GM23338 (cell line): ENCODE measurements at regions not wholly inside any gene's neighbourhood (a gene's known extent, or its start where the extent isn't known, plus 50 kb on each side); places are given as distances from the start of the nearest gene placed in this dataset.

Experiments used
- CREB1 ChIP-seq: fragments of 250-450 bp; sonication (Bioruptor Pico); IDR thresholded peaks from 2 replicates; pipeline ENCODE4 v1.5.0; 2020; ENCODE audit warnings: low read depth, mild to moderate bottlenecking, moderate library complexity
- EZH2 ChIP-seq: fragments of 200-600 bp; sonication (generic); IDR thresholded peaks from one replicate; pipeline ENCODE4 v1.8.0; 2017; ENCODE audit warnings: antibody characterized with exemption, mild to moderate bottlenecking, low read depth; ENCODE audit not compliant: unreplicated experiment
- EZH2phosphoT487 ChIP-seq: fragments of 200-600 bp; sonication (generic); IDR thresholded peaks from one replicate; pipeline ENCODE4 v1.8.1; 2018; ENCODE audit warnings: antibody characterized with exemption; ENCODE audit not compliant: unreplicated experiment
- JUNB ChIP-seq: IDR thresholded peaks from one replicate; pipeline ENCODE4 v1.6.1; 2016; ENCODE audit warnings: antibody characterized with exemption; ENCODE audit not compliant: unreplicated experiment
- POLR2AphosphoS5 ChIP-seq: IDR thresholded peaks from 2 replicates; pipeline ENCODE4 v1.6.1; 2016; ENCODE audit warnings: antibody characterized with exemption, low read depth
- STAT1 ChIP-seq: IDR thresholded peaks from one replicate; pipeline ENCODE4 v1.6.1; 2016; ENCODE audit warnings: antibody characterized with exemption; ENCODE audit not compliant: unreplicated experiment
- ZNF331 ChIP-seq: fragments of 250-450 bp; sonication (Bioruptor Pico); IDR thresholded peaks from 2 replicates; pipeline ENCODE4 v1.5.0; 2020; ENCODE audit warnings: low read depth, mild to moderate bottlenecking, moderate library complexity
- TF ChIP-seq, protein P1 (sequence below), 2 experiments: fragments of 200-600 bp in 1 of 2; sonication (generic) in 1 of 2; conservative IDR thresholded peaks; 2 replicates each; pipeline versions ENCODE4 v1.5.1 to v1.6.1; 2016 to 2017; ENCODE audit warnings: antibody characterized with exemption in 2 of 2, low read depth in 2 of 2, mild to moderate bottlenecking in 2 of 2, moderate library complexity in 1 of 2
- TF ChIP-seq, protein P2 (sequence below): IDR thresholded peaks from 2 replicates; pipeline ENCODE4 v1.6.1; 2016; ENCODE audit warnings: antibody characterized with exemption

DNA sequence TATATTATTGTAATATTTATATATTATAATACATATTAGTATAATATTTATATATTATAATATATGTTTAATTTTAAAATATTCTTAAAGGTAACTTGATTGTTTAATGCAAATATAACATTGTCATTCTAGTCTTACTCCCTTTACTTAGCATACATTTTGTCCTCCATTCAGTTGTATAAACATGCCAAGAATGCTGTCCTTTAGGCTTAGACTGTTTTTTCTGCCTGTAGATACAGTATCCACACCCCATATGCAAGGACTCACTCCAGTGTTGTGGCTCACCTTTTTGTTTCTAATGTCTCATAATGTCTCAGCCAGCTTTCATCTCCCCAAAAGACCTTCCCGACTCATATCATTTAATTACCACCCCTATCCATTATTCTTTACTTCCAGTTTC lies 2110.0 kb downstream of the PCDH7 start:
- TF ChIP-seq, protein P1, sequence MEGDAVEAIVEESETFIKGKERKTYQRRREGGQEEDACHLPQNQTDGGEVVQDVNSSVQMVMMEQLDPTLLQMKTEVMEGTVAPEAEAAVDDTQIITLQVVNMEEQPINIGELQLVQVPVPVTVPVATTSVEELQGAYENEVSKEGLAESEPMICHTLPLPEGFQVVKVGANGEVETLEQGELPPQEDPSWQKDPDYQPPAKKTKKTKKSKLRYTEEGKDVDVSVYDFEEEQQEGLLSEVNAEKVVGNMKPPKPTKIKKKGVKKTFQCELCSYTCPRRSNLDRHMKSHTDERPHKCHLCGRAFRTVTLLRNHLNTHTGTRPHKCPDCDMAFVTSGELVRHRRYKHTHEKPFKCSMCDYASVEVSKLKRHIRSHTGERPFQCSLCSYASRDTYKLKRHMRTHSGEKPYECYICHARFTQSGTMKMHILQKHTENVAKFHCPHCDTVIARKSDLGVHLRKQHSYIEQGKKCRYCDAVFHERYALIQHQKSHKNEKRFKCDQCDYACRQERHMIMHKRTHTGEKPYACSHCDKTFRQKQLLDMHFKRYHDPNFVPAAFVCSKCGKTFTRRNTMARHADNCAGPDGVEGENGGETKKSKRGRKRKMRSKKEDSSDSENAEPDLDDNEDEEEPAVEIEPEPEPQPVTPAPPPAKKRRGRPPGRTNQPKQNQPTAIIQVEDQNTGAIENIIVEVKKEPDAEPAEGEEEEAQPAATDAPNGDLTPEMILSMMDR (conservative IDR thresholded peaks at IDR 0.05; ENCODE audit: low read depth in 2 of 2): no peak
- TF ChIP-seq EZH2: no peak
- TF ChIP-seq STAT1: no peak
- no peak for TF ChIP-seq EZH2phosphoT487
- TF ChIP-seq CREB1 (CRISPR knock-in tag): no peak
- no peak for TF ChIP-seq POLR2AphosphoS5
- TF ChIP-seq, protein P2, sequence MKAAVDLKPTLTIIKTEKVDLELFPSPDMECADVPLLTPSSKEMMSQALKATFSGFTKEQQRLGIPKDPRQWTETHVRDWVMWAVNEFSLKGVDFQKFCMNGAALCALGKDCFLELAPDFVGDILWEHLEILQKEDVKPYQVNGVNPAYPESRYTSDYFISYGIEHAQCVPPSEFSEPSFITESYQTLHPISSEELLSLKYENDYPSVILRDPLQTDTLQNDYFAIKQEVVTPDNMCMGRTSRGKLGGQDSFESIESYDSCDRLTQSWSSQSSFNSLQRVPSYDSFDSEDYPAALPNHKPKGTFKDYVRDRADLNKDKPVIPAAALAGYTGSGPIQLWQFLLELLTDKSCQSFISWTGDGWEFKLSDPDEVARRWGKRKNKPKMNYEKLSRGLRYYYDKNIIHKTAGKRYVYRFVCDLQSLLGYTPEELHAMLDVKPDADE: no peak
- TF ChIP-seq JUNB: no peak
- no peak for TF ChIP-seq ZNF331 (CRISPR knock-in tag)
